Activated naive CD4-positive, alpha-beta T cell treated with anti-CD3 and anti-CD28 coated beads, Interleukin-2, amount 50 U/mL, for 24 hours (primary cell): ENCODE measurements at regions not wholly inside any gene's neighbourhood (a gene's known extent, or its start where the extent isn't known, plus 50 kb on each side); places are given as distances from the start of the nearest gene placed in this dataset.

Source experiments
- H3K27ac Mint-ChIP-seq: one replicate; pipeline ENCODE4 v1.8.0; 2021; ENCODE audit warnings: mild to moderate bottlenecking, mixed read lengths
- H3K27me3 Mint-ChIP-seq: one replicate; pipeline ENCODE4 v1.8.0; 2021; ENCODE audit warnings: mixed read lengths
- H3K36me3 Mint-ChIP-seq: one replicate; pipeline ENCODE4 v1.8.0; 2021; ENCODE audit warnings: mixed read lengths
- H3K4me1 Mint-ChIP-seq: one replicate; pipeline ENCODE4 v1.8.0; 2021; ENCODE audit warnings: mixed read lengths
- H3K4me3 Mint-ChIP-seq: one replicate; pipeline ENCODE4 v1.8.0; 2021; ENCODE audit warnings: mild to moderate bottlenecking, mixed read lengths
- H3K9me3 Mint-ChIP-seq: one replicate; pipeline ENCODE4 v1.8.0; 2021; ENCODE audit warnings: mixed read lengths

- peak overlapping the region; percentile 40 for H3K4me3 Mint-ChIP-seq
- H3K9me3 Mint-ChIP-seq = peaks cover 10% of the 10 kb centered on the region
- peaks cover 25% of the 10 kb centered on the region for H3K27me3 Mint-ChIP-seq
- H3K4me1 Mint-ChIP-seq = peaks cover 10% of the 10 kb centered on the region
- no peaks in the 10 kb centered on the region for H3K36me3 Mint-ChIP-seq
- no peak overlapping the region for H3K27ac Mint-ChIP-seq
Observed at GRCh38 chr16:66274335-66275110, 92.0 kb upstream of the CDH5 start.

DNA sequence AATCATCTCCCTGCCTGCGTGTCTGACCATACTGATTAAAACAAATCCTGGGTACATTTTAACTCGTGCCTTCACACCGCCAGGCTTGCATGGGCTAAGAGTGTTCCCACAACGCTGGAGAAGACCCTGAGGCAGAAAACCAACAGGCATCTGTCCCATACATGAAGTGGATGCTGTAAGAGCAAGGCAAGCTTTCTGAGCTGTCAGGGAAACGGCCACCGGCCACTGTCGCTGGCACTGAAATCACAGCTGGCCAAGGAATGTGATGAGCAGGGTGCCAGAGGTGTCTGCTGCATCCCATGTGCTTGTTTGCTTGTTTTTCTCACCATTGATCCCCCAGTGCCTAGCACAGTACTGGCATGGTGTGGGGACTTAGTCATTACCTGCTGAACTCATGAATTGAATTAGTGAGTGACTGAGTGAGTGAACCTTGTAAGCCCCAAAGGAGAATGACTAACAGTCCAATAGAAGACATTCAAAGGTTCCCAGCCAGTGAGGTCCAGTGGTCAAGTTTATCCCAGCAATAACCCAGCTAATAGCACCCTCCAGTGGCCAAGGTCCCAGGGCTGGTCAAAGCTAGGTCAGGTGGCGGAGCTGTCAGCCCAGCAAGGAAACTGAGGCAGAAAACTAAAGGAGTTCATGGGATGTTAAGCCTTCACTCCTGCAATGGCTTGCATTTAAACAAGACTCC lies 92.7 kb upstream of the CDH5 start:
- peaks cover 3% of the 10 kb centered on the region for H3K9me3 Mint-ChIP-seq
- no peaks in the 10 kb centered on the region for H3K36me3 Mint-ChIP-seq
- H3K27me3 Mint-ChIP-seq = peaks cover 20% of the 10 kb centered on the region
- H3K4me1 Mint-ChIP-seq = peaks cover 10% of the 10 kb centered on the region
- H3K27ac Mint-ChIP-seq = no peak overlapping the region
- no peak overlapping the region for H3K4me3 Mint-ChIP-seq

DNA sequence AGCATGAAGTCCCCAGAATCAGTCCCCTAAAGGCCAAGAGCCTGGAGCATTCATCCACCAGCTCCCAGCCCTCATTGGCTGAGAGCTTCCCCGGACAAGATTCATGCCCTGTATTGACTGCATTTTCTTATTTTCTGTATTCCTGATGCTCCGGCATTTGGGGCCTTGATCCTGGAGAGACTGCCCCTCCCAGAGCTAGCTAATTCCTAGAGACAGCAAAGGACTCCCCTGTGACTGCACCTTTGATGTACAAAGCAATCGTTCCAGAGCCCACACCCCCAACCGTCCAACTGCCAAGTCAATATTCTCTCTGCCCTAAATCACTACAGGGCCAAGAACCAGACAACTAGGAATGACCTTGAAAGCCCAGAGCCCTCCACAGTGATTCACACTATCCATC lies 93.4 kb upstream of the CDH5 start:
- Mint-ChIP-seq H3K9me3 (no peaks in the 10 kb centered on the region), H3K4me1 (peaks cover 10% of the 10 kb centered on the region), H3K27me3 (peaks cover 17% of the 10 kb centered on the region)

DNA sequence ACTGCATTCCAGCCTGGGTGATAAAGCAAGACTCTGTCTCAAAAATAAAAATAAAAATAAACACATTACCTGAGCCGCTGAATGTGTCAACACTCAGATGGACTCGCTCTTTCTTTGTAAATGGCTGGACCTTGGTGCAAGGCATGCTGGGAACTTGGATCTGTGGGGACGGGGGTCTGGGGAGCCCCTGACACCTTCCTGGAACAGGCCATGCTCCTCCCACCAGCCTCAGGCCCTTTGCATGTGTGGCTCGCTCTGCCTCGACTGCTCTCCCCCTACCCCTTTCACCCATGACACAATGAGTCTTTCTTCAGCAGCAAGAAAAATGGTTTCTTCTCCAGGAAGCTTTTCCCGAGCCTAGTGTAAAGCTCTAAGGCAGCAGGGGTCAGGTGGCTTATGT lies 94.0 kb upstream of the CDH5 start:
- H3K4me3 Mint-ChIP-seq = no peak overlapping the region
- no peaks in the 10 kb centered on the region for H3K9me3 Mint-ChIP-seq
- peaks cover 14% of the 10 kb centered on the region for H3K27me3 Mint-ChIP-seq
- H3K27ac Mint-ChIP-seq = no peak overlapping the region
- H3K4me1 Mint-ChIP-seq = peaks cover 10% of the 10 kb centered on the region
- no peaks in the 10 kb centered on the region for H3K36me3 Mint-ChIP-seq

More for the DNA sequence above, 93.4 kb upstream of the CDH5 start:
- Mint-ChIP-seq H3K4me3 (no peak overlapping the region), H3K27ac (no peak overlapping the region), H3K36me3 (no peaks in the 10 kb centered on the region)

GRCh38 chr16:66271074-66272060 lies 95.1 kb upstream of the CDH5 start:
- H3K4me1 Mint-ChIP-seq = peaks cover 14% of the 10 kb centered on the region
- no peaks in the 10 kb centered on the region for H3K9me3 Mint-ChIP-seq
- H3K4me3 Mint-ChIP-seq = no peak overlapping the region
- peaks cover 20% of the 10 kb centered on the region for H3K27me3 Mint-ChIP-seq
- no peaks in the 10 kb centered on the region for H3K36me3 Mint-ChIP-seq
- H3K27ac Mint-ChIP-seq = no peak overlapping the region

DNA sequence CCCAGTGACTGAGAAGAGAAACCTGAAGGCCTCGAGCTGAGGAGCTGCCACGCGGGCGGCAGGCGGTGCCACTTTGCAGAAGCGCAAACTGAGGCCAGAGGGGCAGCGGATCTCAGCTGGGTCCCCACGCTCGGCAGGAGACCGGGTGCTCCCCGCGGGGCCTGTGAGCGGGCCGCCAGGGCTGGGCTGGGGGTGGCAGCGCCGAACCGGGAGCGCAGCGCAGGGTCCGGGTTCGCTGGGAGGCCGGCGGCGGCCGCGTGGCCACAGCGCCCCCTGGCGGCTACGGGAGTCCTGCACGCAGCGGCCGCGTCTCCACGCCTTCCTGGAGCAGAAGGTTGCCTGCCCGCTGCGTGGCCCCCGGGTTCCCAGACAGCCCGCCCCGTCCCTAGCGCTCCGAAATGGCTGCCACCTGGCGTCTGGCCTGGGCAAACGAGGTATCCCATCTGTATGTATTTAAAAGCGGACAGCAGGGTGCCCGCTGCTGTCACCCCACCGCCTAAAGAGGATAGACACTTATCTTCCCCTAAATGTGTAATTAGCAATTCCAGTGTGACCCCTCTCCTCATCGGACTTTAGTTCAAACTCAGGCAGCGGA lies 96.1 kb upstream of the CDH5 start:
- Mint-ChIP-seq H3K4me1 (peaks cover 16% of the 10 kb centered on the region), H3K36me3 (no peaks in the 10 kb centered on the region), H3K4me3 (peak overlapping the region; percentile 15), H3K27ac (no peak overlapping the region), H3K9me3 (no peaks in the 10 kb centered on the region), H3K27me3 (peaks cover 20% of the 10 kb centered on the region)

DNA sequence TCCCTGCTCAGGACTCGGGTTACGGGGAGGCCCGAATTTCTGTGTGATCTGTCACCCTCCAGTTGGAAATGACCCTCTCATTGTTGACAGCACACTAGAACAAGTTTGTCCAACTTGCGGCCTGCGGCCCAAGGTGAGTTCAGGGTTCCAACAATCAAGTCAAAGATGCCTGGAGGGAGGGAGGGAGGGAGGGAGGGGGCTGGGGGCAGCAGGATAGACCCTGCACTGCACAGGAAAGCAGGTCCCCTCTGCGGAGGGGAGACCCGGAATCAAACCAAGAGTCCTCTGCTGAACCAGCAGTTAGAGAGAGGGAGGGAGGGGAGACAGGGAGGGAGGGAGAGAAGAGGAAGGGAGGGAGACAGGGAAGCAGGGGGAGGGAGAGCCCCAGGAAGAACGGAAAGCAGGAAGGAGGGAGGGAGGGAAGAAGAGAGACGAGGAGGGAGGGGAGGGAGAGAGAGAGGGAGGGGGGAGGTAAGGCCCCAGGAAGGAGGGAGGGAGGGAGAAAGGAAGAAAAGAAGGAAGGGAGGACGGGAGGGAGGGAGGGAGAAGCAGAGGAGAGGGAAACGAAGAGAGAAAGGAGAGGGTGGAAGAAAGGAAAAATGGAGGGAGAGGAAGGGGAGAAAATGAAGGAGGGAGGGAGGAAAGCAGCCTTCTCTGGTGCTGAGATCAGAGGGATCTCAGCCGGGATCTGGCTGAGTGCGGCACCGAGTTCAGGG lies 96.7 kb upstream of the CDH5 start:
- Mint-ChIP-seq H3K4me3 (no peak overlapping the region), H3K27me3 (peaks cover 22% of the 10 kb centered on the region), H3K27ac (no peak overlapping the region), H3K9me3 (no peaks in the 10 kb centered on the region), H3K36me3 (no peaks in the 10 kb centered on the region), H3K4me1 (peaks cover 11% of the 10 kb centered on the region)

DNA sequence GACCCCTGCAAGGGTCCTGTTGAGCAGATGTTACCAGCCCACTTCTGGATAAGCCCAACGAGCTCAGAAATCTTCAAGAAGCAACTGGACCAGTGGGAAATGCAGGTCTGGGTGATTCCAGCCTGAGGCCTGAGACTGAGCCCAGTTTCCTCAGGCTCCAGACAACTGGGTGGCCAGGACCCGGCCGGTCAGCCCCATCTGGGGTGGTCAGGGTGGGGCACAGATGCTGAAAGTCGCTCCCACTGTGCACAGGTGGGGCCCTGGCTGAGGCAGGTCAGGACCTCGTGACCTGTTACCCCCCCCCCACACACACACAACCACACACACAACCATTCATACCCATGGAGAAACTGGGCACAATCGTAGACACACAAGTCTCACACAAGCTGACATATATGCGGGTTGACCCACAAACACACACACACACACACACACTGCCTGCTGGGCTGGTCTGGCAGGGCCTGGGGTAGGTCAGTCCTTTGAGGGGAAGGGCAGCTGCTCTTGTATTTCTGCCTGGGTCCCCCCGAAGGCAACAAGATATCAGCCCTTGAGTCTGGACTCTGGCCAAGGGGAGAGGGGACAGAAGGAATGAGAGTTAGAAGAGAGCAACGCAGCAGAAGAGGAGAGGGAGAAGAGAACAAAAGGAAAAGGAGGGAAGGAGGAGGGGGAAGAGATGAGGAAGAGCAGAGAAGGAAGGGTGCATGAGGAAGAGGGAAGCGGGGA lies 99.0 kb upstream of the CDH5 start:
- Mint-ChIP-seq H3K27me3 (peaks cover 21% of the 10 kb centered on the region), H3K9me3 (no peaks in the 10 kb centered on the region), H3K27ac (no peak overlapping the region), H3K4me1 (peaks cover 6% of the 10 kb centered on the region), H3K4me3 (no peak overlapping the region), H3K36me3 (no peaks in the 10 kb centered on the region)

DNA sequence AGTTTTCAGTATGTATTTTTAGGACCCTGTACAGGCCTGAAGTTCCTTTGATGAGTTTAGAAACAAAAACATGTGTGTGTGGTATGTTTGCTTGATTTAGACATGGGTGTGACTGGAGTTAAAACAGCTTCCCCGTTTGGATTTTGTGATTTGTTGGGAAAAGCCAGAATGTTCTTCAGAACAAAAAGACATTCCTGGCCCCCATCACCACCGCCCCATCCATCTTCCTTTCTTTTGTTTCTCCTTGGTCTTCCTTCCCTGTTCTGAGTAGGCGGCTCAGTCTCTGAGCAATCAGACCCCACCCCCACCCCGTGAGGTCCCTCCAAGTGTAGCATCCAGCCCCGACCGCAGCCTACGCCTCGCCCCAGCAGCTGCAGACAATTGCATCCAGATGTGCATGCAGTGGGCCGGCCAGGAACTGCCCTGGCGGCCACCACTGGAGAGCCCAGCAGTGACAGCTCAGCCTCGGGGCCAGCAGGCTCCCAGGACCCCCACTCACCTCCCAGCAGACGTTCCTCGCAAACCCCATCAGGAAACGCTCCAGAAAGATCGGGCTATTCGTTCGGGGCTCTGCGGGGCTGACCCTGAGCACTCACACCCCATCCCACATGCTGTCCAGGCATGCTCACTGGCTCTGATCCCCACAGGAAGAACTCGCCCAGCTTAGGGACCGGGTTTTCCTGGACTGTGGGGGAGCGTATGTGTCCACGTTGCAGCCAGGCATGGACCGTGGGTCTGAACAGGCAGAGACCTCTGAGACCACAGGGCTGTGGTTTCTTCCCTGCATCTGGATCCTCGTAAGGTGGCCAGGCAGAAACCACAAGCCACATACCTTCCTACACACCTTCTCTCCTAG lies 99.8 kb upstream of the CDH5 start:
- H3K27ac Mint-ChIP-seq = no peak overlapping the region
- H3K4me3 Mint-ChIP-seq = no peak overlapping the region
- H3K9me3 Mint-ChIP-seq = no peaks in the 10 kb centered on the region
- H3K36me3 Mint-ChIP-seq = no peaks in the 10 kb centered on the region
- peaks cover 21% of the 10 kb centered on the region for H3K27me3 Mint-ChIP-seq
- peaks cover 6% of the 10 kb centered on the region for H3K4me1 Mint-ChIP-seq

DNA sequence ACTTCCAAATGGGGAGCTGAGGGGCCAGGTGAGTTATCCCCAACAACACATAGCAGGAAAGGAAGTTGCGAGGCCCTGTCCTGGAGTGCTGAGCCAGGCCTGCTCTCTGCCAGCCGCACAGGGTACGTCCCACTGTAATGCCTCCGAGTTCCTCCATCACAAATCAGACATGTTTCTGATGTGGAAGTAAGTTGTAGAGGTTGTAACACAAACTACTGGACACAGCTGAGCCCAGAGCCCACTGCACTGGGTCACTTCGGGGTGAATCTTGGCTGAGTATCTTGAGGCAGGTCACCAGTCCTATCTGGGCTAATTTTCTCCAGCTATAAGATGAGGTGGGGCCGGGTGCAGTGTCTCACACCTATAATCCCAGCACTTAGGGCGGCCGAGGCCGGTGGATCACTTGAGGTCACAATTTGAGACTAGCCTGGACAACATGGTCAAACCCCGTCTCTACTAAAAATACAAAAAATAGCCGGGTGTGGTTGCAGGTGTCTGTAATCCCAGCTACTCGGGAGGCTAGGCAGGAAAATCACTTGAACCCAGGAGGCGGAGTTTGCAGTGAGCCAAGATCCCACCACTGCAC lies 100.8 kb upstream of the CDH5 start:
- H3K36me3 Mint-ChIP-seq = no peaks in the 10 kb centered on the region
- no peak overlapping the region for H3K27ac Mint-ChIP-seq
- peaks cover 17% of the 10 kb centered on the region for H3K27me3 Mint-ChIP-seq
- no peak overlapping the region for H3K4me3 Mint-ChIP-seq
- H3K4me1 Mint-ChIP-seq = peaks cover 6% of the 10 kb centered on the region
- no peaks in the 10 kb centered on the region for H3K9me3 Mint-ChIP-seq

- Mint-ChIP-seq H3K27me3 (peaks cover 16% of the 10 kb centered on the region), H3K4me3 (no peak overlapping the region), H3K9me3 (no peaks in the 10 kb centered on the region), H3K4me1 (peaks cover 6% of the 10 kb centered on the region), H3K27ac (no peak overlapping the region), H3K36me3 (no peaks in the 10 kb centered on the region)
Observed at GRCh38 chr16:66265048-66265415, 101.5 kb upstream of the CDH5 start.

GRCh38 chr16:66264311-66265047 lies 102.0 kb upstream of the CDH5 start:
- Mint-ChIP-seq H3K27me3 (peaks cover 16% of the 10 kb centered on the region), H3K4me1 (peaks cover 6% of the 10 kb centered on the region), H3K4me3 (no peak overlapping the region), H3K27ac (no peak overlapping the region), H3K9me3 (no peaks in the 10 kb centered on the region), H3K36me3 (no peaks in the 10 kb centered on the region)

- no peak overlapping the region for H3K27ac Mint-ChIP-seq
- no peaks in the 10 kb centered on the region for H3K9me3 Mint-ChIP-seq
- H3K4me3 Mint-ChIP-seq = no peak overlapping the region
- peaks cover 13% of the 10 kb centered on the region for H3K27me3 Mint-ChIP-seq
- no peaks in the 10 kb centered on the region for H3K36me3 Mint-ChIP-seq
- peaks cover 6% of the 10 kb centered on the region for H3K4me1 Mint-ChIP-seq
Observed at GRCh38 chr16:66263973-66264310, 102.5 kb upstream of the CDH5 start.
